Naive thymus-derived CD4-positive, alpha-beta T cell (primary cell): ENCODE measurements at regions not wholly inside any gene's neighbourhood (a gene's known extent, or its start where the extent isn't known, plus 50 kb on each side); places are given as distances from the start of the nearest gene placed in this dataset.

Experiments
- ATAC-seq: fragments of 150-1000 bp; cut with Tn5 transposase; 2 replicates; pipeline ENCODE4 v1.10.0; 2021; ENCODE audit warnings: mild to moderate bottlenecking, moderate library complexity
- CTCF ChIA-PET: fragments of 350-600 bp; sonication (Branson Sonifier 250); formaldehyde crosslinking; loops from one replicate; lab custom pipeline; 2021; ENCODE audit warnings: antibody characterized with exemption; lab: Charles Lee
- POLR2A ChIA-PET: fragments of 350-600 bp; sonication (Branson Sonifier 250); formaldehyde crosslinking; loops from one replicate; lab custom pipeline; 2021; ENCODE audit warnings: antibody characterized with exemption, inconsistent platforms; lab: Charles Lee
- DNase-seq, 9 donors: peaks; one replicate each; pipeline versions ENCODE4 v3.0.0 to v3.0.0-alpha.2; 2020 to 2022; ENCODE audit warnings: mixed read lengths in 1 of 9
- H3K27ac ChIP-seq: one replicate; pipeline ENCODE4 v1.7.0; 2013; ENCODE audit warnings: mild to moderate bottlenecking, low read depth, low read length, moderate library complexity
- H3K27me3 ChIP-seq, 2 donors: one replicate each; pipeline ENCODE4 v1.7.0; 2013; ENCODE audit warnings: low read length in 2 of 2, mild to moderate bottlenecking in 2 of 2, moderate library complexity in 2 of 2; ENCODE audit not compliant: control insufficient read depth in 2 of 2, insufficient read depth in 2 of 2
- H3K36me3 ChIP-seq, 3 experiments: 1 replicate in 2 of 3; 2 replicates in 1 of 3; pipeline ENCODE4 v1.7.0; 2013; ENCODE audit warnings: low read length in 3 of 3, mild to moderate bottlenecking in 3 of 3, moderate library complexity in 1 of 3; ENCODE audit not compliant: insufficient read depth in 3 of 3, control insufficient read depth in 2 of 3
- H3K4me1 ChIP-seq, 2 donors: one replicate each; pipeline ENCODE4 v1.7.0; 2013; ENCODE audit warnings: low read length in 2 of 2, mild to moderate bottlenecking in 2 of 2, moderate library complexity in 1 of 2; ENCODE audit not compliant: control insufficient read depth in 2 of 2, insufficient read depth in 2 of 2
- H3K4me3 ChIP-seq: 2 replicates; pipeline ENCODE4 v1.7.0; 2013; ENCODE audit warnings: mild to moderate bottlenecking, low read length
- H3K9me3 ChIP-seq, 3 experiments: 1 replicate in 2 of 3; 2 replicates in 1 of 3; pipeline ENCODE4 v1.7.0; 2013; ENCODE audit warnings: low read length in 3 of 3; ENCODE audit not compliant: control insufficient read depth in 2 of 3
- H3K27ac Mint-ChIP-seq, 9 donors: one replicate each; pipeline ENCODE4 v1.8.0; 2020 to 2022; ENCODE audit warnings: mixed read lengths in 9 of 9, mild to moderate bottlenecking in 8 of 9, moderate library complexity in 5 of 9, inconsistent platforms in 2 of 9
- H3K27me3 Mint-ChIP-seq, 5 donors: one replicate each; pipeline ENCODE4 v1.8.0; 2021 to 2022; ENCODE audit warnings: mixed read lengths in 5 of 5, mild to moderate bottlenecking in 1 of 5
- H3K36me3 Mint-ChIP-seq, 5 donors: one replicate each; pipeline ENCODE4 v1.8.0; 2020 to 2022; ENCODE audit warnings: mixed read lengths in 5 of 5, mild to moderate bottlenecking in 3 of 5, inconsistent platforms in 1 of 5
- H3K4me1 Mint-ChIP-seq, 7 donors: one replicate each; pipeline ENCODE4 v1.8.0; 2020 to 2022; ENCODE audit warnings: mixed read lengths in 7 of 7, mild to moderate bottlenecking in 3 of 7, inconsistent platforms in 1 of 7
- H3K4me3 Mint-ChIP-seq, 10 donors: one replicate each; pipeline ENCODE4 v1.8.0; 2020 to 2022; ENCODE audit warnings: mild to moderate bottlenecking in 10 of 10, mixed read lengths in 10 of 10, moderate library complexity in 6 of 10, inconsistent platforms in 2 of 10
- H3K9me3 Mint-ChIP-seq, 11 donors: one replicate each; pipeline ENCODE4 v1.8.0; 2020 to 2022; ENCODE audit warnings: mixed read lengths in 11 of 11, mild to moderate bottlenecking in 4 of 11, inconsistent platforms in 1 of 11, moderate library complexity in 1 of 11
- intact Hi-C, 2 donors: fragments of 100-400 bp; cut with micrococcal nuclease; formaldehyde crosslinking; loops; one replicate each; pipeline ENCODE4 v1.15.1; 2023

- Mint-ChIP-seq H3K4me1 (peaks cover 0 to 13% (median 4%) of the 10 kb centered on the region in 7 donors), H3K36me3 (peaks cover 0 to 2% (median 0%) of the 10 kb centered on the region in 5 donors), H3K4me3 (no peak overlapping the region), H3K27me3 (peaks cover 0 to 7% (median 0%) of the 10 kb centered on the region in 5 donors), H3K9me3 (no peaks in the 10 kb centered on the region), H3K27ac (no peak overlapping the region)
- CTCF ChIA-PET: interaction anchor here (0.6 to 0.7 kb wide), 2 partner anchors 24 to 26 kb away, joined by 3 read pairs; no protein-coding TSS in a partner anchor
- H3K36me3 ChIP-seq: no peaks in the 10 kb centered on the region
- no peak for ATAC-seq
- H3K4me1 ChIP-seq: no peaks in the 10 kb centered on the region
- intact Hi-C loops: no loop called here
- DNase-seq: no peak
- POLR2A ChIA-PET: no interaction called here
- H3K9me3 ChIP-seq: no peaks in the 10 kb centered on the region
- H3K27me3 ChIP-seq: no peaks in the 10 kb centered on the region
- no peak overlapping the region for H3K4me3 ChIP-seq
- no peak overlapping the region for H3K27ac ChIP-seq
These were observed 197.4 kb downstream of the AHR start for GRCh38 chr7:17495655-17496394.

- ATAC-seq: no peak
- no peaks in the 10 kb centered on the region for H3K9me3 Mint-ChIP-seq
- POLR2A ChIA-PET: no interaction called here
These were observed 198.7 kb downstream of the AHR start for GRCh38 chr7:17497136-17497535.

GRCh38 chr7:17497549-17498167 is 199.2 kb downstream of the AHR start:
- no peaks in the 10 kb centered on the region for H3K4me1 ChIP-seq
- Mint-ChIP-seq H3K4me1 (peaks cover 0 to 1% (median 0%) of the 10 kb centered on the region in 7 donors), H3K27ac (peak overlapping the region in 1 of 9 donors; percentile 68), H3K4me3 (no peak overlapping the region), H3K36me3 (no peaks in the 10 kb centered on the region), H3K27me3 (peaks cover 0 to 9% (median 4%) of the 10 kb centered on the region in 5 donors), H3K9me3 (no peaks in the 10 kb centered on the region)
- intact Hi-C loops: no loop called here
- H3K9me3 ChIP-seq: no peaks in the 10 kb centered on the region
- no peaks in the 10 kb centered on the region for H3K36me3 ChIP-seq
- DNase-seq (no peak), ATAC-seq (no peak)
- POLR2A ChIA-PET: no interaction called here
- H3K27ac ChIP-seq: no peak overlapping the region
- CTCF ChIA-PET: no interaction called here
- H3K27me3 ChIP-seq: no peaks in the 10 kb centered on the region
- no peak overlapping the region for H3K4me3 ChIP-seq

More at GRCh38 chr7:17497136-17497535, 198.7 kb downstream of the AHR start:
- no peak overlapping the region for H3K27ac Mint-ChIP-seq
- intact Hi-C loops: no loop called here
- H3K36me3 Mint-ChIP-seq: no peaks in the 10 kb centered on the region
- DNase-seq: no peak
- Histone ChIP-seq H3K27me3 (no peaks in the 10 kb centered on the region), H3K27ac (no peak overlapping the region), H3K4me1 (no peaks in the 10 kb centered on the region), H3K9me3 (no peaks in the 10 kb centered on the region), H3K36me3 (no peaks in the 10 kb centered on the region), H3K4me3 (no peak overlapping the region)
- CTCF ChIA-PET: interaction anchor here (0.6 kb wide), 1 partner anchor 54 kb away, joined by 3 read pairs; no protein-coding TSS in a partner anchor
- H3K4me3 Mint-ChIP-seq: no peak overlapping the region
- H3K4me1 Mint-ChIP-seq: peaks cover 0 to 7% (median 0%) of the 10 kb centered on the region in 7 donors
- H3K27me3 Mint-ChIP-seq: peaks cover 0 to 9% (median 3%) of the 10 kb centered on the region in 5 donors

GRCh38 chr7:17498230-17498629 is 199.8 kb downstream of the AHR start:
- Histone ChIP-seq H3K4me3 (no peak overlapping the region), H3K4me1 (no peaks in the 10 kb centered on the region), H3K36me3 (no peaks in the 10 kb centered on the region), H3K27me3 (no peaks in the 10 kb centered on the region), H3K9me3 (no peaks in the 10 kb centered on the region), H3K27ac (no peak overlapping the region)
- ChIA-PET CTCF (interaction anchor here (0.6 kb wide), 1 partner anchor 435 kb away, joined by 3 read pairs; no protein-coding TSS in a partner anchor), POLR2A (no interaction called here)
- DNase-seq (no peak), ATAC-seq (no peak)
- Mint-ChIP-seq H3K4me1 (no peaks in the 10 kb centered on the region), H3K27me3 (peaks cover 0 to 9% (median 4%) of the 10 kb centered on the region in 5 donors), H3K9me3 (no peaks in the 10 kb centered on the region), H3K4me3 (no peak overlapping the region), H3K36me3 (no peaks in the 10 kb centered on the region), H3K27ac (no peak overlapping the region)
- intact Hi-C loops: no loop called here

- no peak for DNase-seq
These were observed 202.3 kb downstream of the AHR start for GRCh38 chr7:17500736-17501135.

GRCh38 chr7:17501441-17502212 is 203.2 kb downstream of the AHR start:
- ChIA-PET POLR2A (no interaction called here), CTCF (no interaction called here)
- Mint-ChIP-seq H3K27ac (no peak overlapping the region), H3K4me3 (no peak overlapping the region), H3K27me3 (peaks cover 0 to 5% (median 4%) of the 10 kb centered on the region in 5 donors), H3K36me3 (no peaks in the 10 kb centered on the region), H3K4me1 (no peaks in the 10 kb centered on the region), H3K9me3 (peaks cover 0 to 1% (median 0%) of the 10 kb centered on the region in 11 donors)
- DNase-seq (no peak), ATAC-seq (no peak)
- Histone ChIP-seq H3K27me3 (no peaks in the 10 kb centered on the region), H3K4me1 (no peaks in the 10 kb centered on the region), H3K36me3 (no peaks in the 10 kb centered on the region), H3K4me3 (no peak overlapping the region), H3K27ac (no peak overlapping the region), H3K9me3 (no peaks in the 10 kb centered on the region)
- intact Hi-C loops: no loop called here

More at GRCh38 chr7:17500736-17501135, 202.3 kb downstream of the AHR start:
- Histone ChIP-seq H3K27ac (no peak overlapping the region), H3K27me3 (no peaks in the 10 kb centered on the region), H3K9me3 (no peaks in the 10 kb centered on the region), H3K4me1 (no peaks in the 10 kb centered on the region), H3K4me3 (no peak overlapping the region), H3K36me3 (no peaks in the 10 kb centered on the region)
- ChIA-PET CTCF (no interaction called here), POLR2A (no interaction called here)
- peaks cover 0 to 5% (median 4%) of the 10 kb centered on the region in 5 donors for H3K27me3 Mint-ChIP-seq
- no peaks in the 10 kb centered on the region for H3K36me3 Mint-ChIP-seq
- no peak overlapping the region for H3K4me3 Mint-ChIP-seq
- no peak for ATAC-seq
- intact Hi-C loops: no loop called here
- H3K9me3 Mint-ChIP-seq: no peaks in the 10 kb centered on the region
- H3K27ac Mint-ChIP-seq: no peak overlapping the region
- no peaks in the 10 kb centered on the region for H3K4me1 Mint-ChIP-seq
